GM12878 (cell line): ENCODE measurements at regions not wholly inside any gene's neighbourhood (a gene's known extent, or its start where the extent isn't known, plus 50 kb on each side); places are given as distances from the start of the nearest gene placed in this dataset.

ENCODE experiments used
- ATAC-seq: fragments of 200-7000 bp; cut with Tn5 transposase; 3 replicates; pipeline ENCODE4 v1.9.1; 2020; ENCODE audit warnings: mild to moderate bottlenecking, moderate library complexity
- BruUV-seq: library from RNA; stranded (reverse); fragments of 400-500 nt; replicated peaks from 2 replicates; lab custom pipeline; 2021; lab: Mats Ljungman, UMichigan
- CTCF ChIA-PET: fragments of 300-600 bp; sonication (Branson Sonifier 250); formaldehyde crosslinking; extraction: SDS; loops from one replicate; lab custom pipeline; 2021; ENCODE audit warnings: inconsistent platforms; lab: Yijun Ruan, JAX
- POLR2A ChIA-PET: fragments of 350-600 bp; formaldehyde crosslinking; extraction: SDS; loops from one replicate; lab custom pipeline; 2021; ENCODE audit warnings: inconsistent platforms; lab: Charles Lee
- RAD21 ChIA-PET: fragments of 300-600 bp; sonication (Branson Sonifier 250); formaldehyde crosslinking; loops from one replicate; lab custom pipeline; 2023; ENCODE audit warnings: antibody characterized with exemption; ENCODE audit not compliant: unreplicated experiment; lab: Charles Lee
- SMC1A ChIA-PET: fragments of 300-600 bp; sonication (Branson Sonifier 250); formaldehyde crosslinking; loops from one replicate; lab custom pipeline; 2023; ENCODE audit not compliant: unreplicated experiment, uncharacterized antibody; lab: Charles Lee
- DNase-seq: peaks from one replicate; pipeline ENCODE4 v3.0.0-alpha.2; 2011; ENCODE audit warnings: low read depth, low spot score
- FAIRE-seq: peaks from 3 replicates; lab custom pipeline; 2011; peaks lifted over from hg19 to GRCh38; lab: Jason Lieb, UNC
- H2AFZ ChIP-seq: 2 replicates; pipeline ENCODE4 v1.6.0; 2011; ENCODE audit warnings: low read depth, low read length, control low read depth; ENCODE audit not compliant: control insufficient read depth
- H3K27ac ChIP-seq: 2 replicates; pipeline ENCODE4 v1.5.1; 2011; ENCODE audit warnings: control low read depth; ENCODE audit not compliant: control insufficient read depth, insufficient read depth
- H3K27me3 ChIP-seq, 2 experiments: replicated peaks in 1 of 2; 2 replicates each; pipeline versions ENCODE4 v1.6.0 to v1.6.1; 2011; ENCODE audit warnings: low read length in 1 of 2; ENCODE audit not compliant: control insufficient read depth in 2 of 2, insufficient read depth in 2 of 2
- H3K36me3 ChIP-seq, 2 experiments: 2 replicates each; pipeline ENCODE4 v1.5.1; 2011; ENCODE audit warnings: low read length in 1 of 2; ENCODE audit not compliant: control insufficient read depth in 2 of 2, insufficient read depth in 2 of 2
- H3K4me1 ChIP-seq: 2 replicates; pipeline ENCODE4 v1.6.1; 2011; ENCODE audit warnings: mild to moderate bottlenecking, low read length, moderate library complexity, mixed read lengths; ENCODE audit not compliant: control insufficient read depth, insufficient read depth
- H3K4me2 ChIP-seq: 2 replicates; pipeline ENCODE4 v1.6.0; 2011; ENCODE audit warnings: control low read depth; ENCODE audit not compliant: control insufficient read depth, insufficient read depth
- H3K4me3 ChIP-seq: fragments of 200-600 bp; sonication (generic); 2 replicates; pipeline ENCODE4 v1.5.1; 2016
- H3K79me2 ChIP-seq: 2 replicates; pipeline ENCODE4 v1.6.0; 2011; ENCODE audit warnings: low read length; ENCODE audit not compliant: control insufficient read depth, insufficient read depth
- H3K9ac ChIP-seq: 2 replicates; pipeline ENCODE4 v1.8.0; 2011; ENCODE audit warnings: low read length, control low read depth, mixed read lengths; ENCODE audit not compliant: control insufficient read depth, insufficient read depth
- H3K9me3 ChIP-seq: replicated peaks from 3 replicates; pipeline ENCODE4 v1.5.1; 2011; ENCODE audit warnings: mild to moderate bottlenecking, low read length; ENCODE audit not compliant: control insufficient read depth, insufficient read depth
- H4K20me1 ChIP-seq: 2 replicates; pipeline ENCODE4 v1.6.0; 2011; ENCODE audit not compliant: control insufficient read depth, insufficient read depth
- ASH2L ChIP-seq: fragments of 300-600, 200-600 bp; sonication (generic); IDR thresholded peaks from 2 replicates; pipeline ENCODE4 v1.6.1; 2017; ENCODE audit warnings: low read depth, mild to moderate bottlenecking, borderline replicate concordance
- BACH1 ChIP-seq: fragments of 450-650 bp; IDR thresholded peaks from 2 replicates; pipeline ENCODE4 v1.6.1; 2017; ENCODE audit warnings: mild to moderate bottlenecking, borderline replicate concordance
- BHLHE40 ChIP-seq, 2 experiments: fragments of 450-650 bp in 1 of 2; IDR thresholded peaks; 2 replicates each; pipeline ENCODE4 v1.6.1; 2011 to 2017; ENCODE audit warnings: low read depth in 2 of 2, borderline replicate concordance in 1 of 2, improper control_type of control experiment in 1 of 2, low read length in 1 of 2, mild to moderate bottlenecking in 1 of 2
- BMI1 ChIP-seq: fragments of 450-650 bp; IDR thresholded peaks from 2 replicates; pipeline ENCODE4 v1.6.1; 2016; ENCODE audit warnings: mild to moderate bottlenecking, moderate library complexity, borderline replicate concordance
- IKZF1 ChIP-seq: fragments of 450-650 bp; conservative IDR thresholded peaks from 2 replicates; pipeline ENCODE4 v1.6.1; 2017; ENCODE audit warnings: antibody characterized with exemption, mild to moderate bottlenecking
- NR2C2 ChIP-seq: IDR thresholded peaks from 2 replicates; pipeline ENCODE4 v1.6.1; 2011; ENCODE audit warnings: borderline replicate concordance, low read depth; ENCODE audit not compliant: control insufficient read depth, insufficient read length
- NR2F1 ChIP-seq: fragments of 450-650 bp; conservative IDR thresholded peaks from 2 replicates; pipeline ENCODE4 v1.6.1; 2017; ENCODE audit warnings: mild to moderate bottlenecking
- RBBP5 ChIP-seq: fragments of 200-600 bp; sonication (generic); conservative IDR thresholded peaks from 2 replicates; pipeline ENCODE4 v1.6.1; 2016
- STAT1 ChIP-seq: fragments of 450-650 bp; conservative IDR thresholded peaks from 2 replicates; pipeline ENCODE4 v1.6.1; 2014; ENCODE audit warnings: antibody characterized with exemption, mild to moderate bottlenecking
- USF2 ChIP-seq: IDR thresholded peaks from 2 replicates; pipeline ENCODE4 v1.6.1; 2011; ENCODE audit warnings: low read depth, low read length, improper control_type of control experiment, borderline replicate concordance
- WGBS: methylation state at CpG from one replicate; pipeline ENCODE4 v1.1.6; 2016; ENCODE audit warnings: low lambda C conversion rate; ENCODE audit not compliant: insufficient replicate concordance, insufficient coverage; ENCODE audit errors: missing lambda C conversion rate; 5-methylcytosine and 5-hydroxymethylcytosine counted together
- in situ Hi-C: fragments of 300-500 bp; cut with MboI; formaldehyde crosslinking; loops from 9 replicates; pipeline ENCODE4 v1.14.3; 2018; ENCODE audit warnings: mixed read lengths
- intact Hi-C: fragments of 100-400 bp; cut with micrococcal nuclease; formaldehyde crosslinking; loops from one replicate; pipeline ENCODE4 v1.14.2; 2022; ENCODE audit not compliant: unreplicated experiment

- in situ Hi-C loops, result no loop called here
- Histone ChIP-seq H3K9me3 (no peaks in the 10 kb centered on the region; the same call in 2 of the 3 replicates), H4K20me1 (no peaks in the 10 kb centered on the region), H3K4me2 (no peak overlapping the region), H3K27me3 (no peaks in the 10 kb centered on the region), H2AFZ (no peak overlapping the region), H3K27ac (no peak overlapping the region), H3K79me2 (no peaks in the 10 kb centered on the region), H3K4me1 (no peaks in the 10 kb centered on the region)
- 3% methylated on average over 6 of the region's 6 CpGs for WGBS
- intact Hi-C loops, result no loop called here
- POLR2A ChIA-PET, result interaction anchor here (0.7 kb wide), 1 partner anchor 146 kb away, joined by 4 read pairs; no protein-coding TSS in a partner anchor
- DNase-seq, result no peak
- CTCF ChIA-PET, result interaction anchor here (0.7 kb wide), 1 partner anchor 300 kb away, joined by 3 read pairs; no protein-coding TSS in a partner anchor
- RAD21 ChIA-PET, result no interaction called here
- BruUV-seq, result no TSS peak
- TF ChIP-seq STAT1, result no peak
- TF ChIP-seq IKZF1, result 0 out of 2 replicates have a peak, but pooled peaks have one; percentile 33
- TF ChIP-seq, all 136 proteins: peak for 1
- Histone ChIP-seq H3K36me3 (no peaks in the 10 kb centered on the region), H3K9ac (no peak overlapping the region), H3K4me3 (no peak overlapping the region)
- peak; percentile 57 for ATAC-seq
- SMC1A ChIA-PET, result interaction anchor here (0.7 to 1.0 kb wide), 2 partner anchors 22 to 24 kb away, joined by 3 to 5 read pairs; no protein-coding TSS in a partner anchor
- FAIRE-seq, result no peak
Measured at GRCh38 chrX:39309018-39309635, 507.9 kb downstream of the MID1IP1 start.

GRCh38 chrX:39309721-39310152, 508.5 kb downstream of the MID1IP1 start:
- Histone ChIP-seq H3K4me3 (no peak overlapping the region), H3K27ac (no peak overlapping the region), H3K79me2 (no peaks in the 10 kb centered on the region), H3K27me3 (no peaks in the 10 kb centered on the region), H3K4me2 (no peak overlapping the region), H2AFZ (no peak overlapping the region), H3K9ac (no peak overlapping the region), H3K36me3 (no peaks in the 10 kb centered on the region), H4K20me1 (no peaks in the 10 kb centered on the region), H3K4me1 (no peaks in the 10 kb centered on the region), H3K9me3 (no peaks in the 10 kb centered on the region; the same call in 2 of the 3 replicates)
- no TSS peak for BruUV-seq
- ATAC-seq (no peak), FAIRE-seq (no peak), DNase-seq (no peak)
- in situ Hi-C loops (no loop called here), intact Hi-C loops (no loop called here)
- RAD21 ChIA-PET, result no interaction called here
- CTCF ChIA-PET, result interaction anchor here (0.7 kb wide), 1 partner anchor 300 kb away, joined by 3 read pairs; no protein-coding TSS in a partner anchor
- POLR2A ChIA-PET, result interaction anchor here (0.7 kb wide), 1 partner anchor 147 kb away, joined by 4 read pairs; no protein-coding TSS in a partner anchor
- 33% methylated on average over 7 of the region's 7 CpGs for WGBS
- SMC1A ChIA-PET, result interaction anchor here (0.7 to 1.0 kb wide), 2 partner anchors 22 to 23 kb away, joined by 3 to 5 read pairs; no protein-coding TSS in a partner anchor
- TF ChIP-seq BACH1, result no peak
- TF ChIP-seq NR2C2, result no peak
- 0 out of 2 replicates have a peak, but pooled peaks have one; percentile 29 for TF ChIP-seq NR2F1
- 0 out of 4 replicates have a peak, but pooled peaks of 1 of the 2 experiments have one; percentile 28 for TF ChIP-seq BHLHE40 (IDR thresholded peaks at IDR 0.05; ENCODE audit: borderline replicate concordance in 1 of 2, low read depth in 2 of 2, low read length in 1 of 2)
- no peak for TF ChIP-seq BMI1
- TF ChIP-seq RBBP5, result no peak
- TF ChIP-seq ASH2L, result no peak
- TF ChIP-seq USF2, result no peak
